B cell (primary cell): ENCODE measurements at regions not wholly inside any gene's neighbourhood (a gene's known extent, or its start where the extent isn't known, plus 50 kb on each side); places are given as distances from the start of the nearest gene placed in this dataset.

Experiments used
- ATAC-seq: fragments of 200-7000 bp; cut with Tn5 transposase; one replicate; pipeline ENCODE4 v1.10.0; 2021; ENCODE audit warnings: low read depth, mild to moderate bottlenecking, moderate number of reproducible peaks, moderate library complexity
- CTCF ChIA-PET: fragments of 350-600 bp; sonication (Branson Sonifier 250); formaldehyde crosslinking; loops from one replicate; lab custom pipeline; 2021; ENCODE audit warnings: antibody characterized with exemption, inconsistent platforms; lab: Charles Lee
- POLR2A ChIA-PET: fragments of 350-600 bp; sonication (Branson Sonifier 250); formaldehyde crosslinking; loops from one replicate; lab custom pipeline; 2021; ENCODE audit warnings: antibody characterized with exemption; lab: Charles Lee
- DNase-seq: peaks from one replicate; pipeline ENCODE4 v3.0.0; 2013
- H2AFZ ChIP-seq: 2 replicates; pipeline ENCODE4 v1.6.1; 2012; ENCODE audit warnings: mild to moderate bottlenecking, low read depth, low read length; ENCODE audit not compliant: insufficient read depth, poor library complexity, severe bottlenecking
- H3K27ac ChIP-seq, 2 donors: 1 replicate in 1 of 2; 2 replicates in 1 of 2; pipeline ENCODE4 v1.5.1; 2012 to 2013; ENCODE audit warnings: low read length in 2 of 2, mild to moderate bottlenecking in 2 of 2, moderate library complexity in 1 of 2
- H3K27me3 ChIP-seq, 4 experiments: fragments of 200-600 bp in 1 of 4; sonication (generic) in 1 of 4; replicated peaks in 1 of 4; 1 replicate in 2 of 4; 2 replicates in 2 of 4; pipeline versions ENCODE4 v1.6.1 to v1.7.0; 2013 to 2016; ENCODE audit warnings: low read length in 3 of 4, mild to moderate bottlenecking in 2 of 4, mixed read lengths in 1 of 4, moderate library complexity in 1 of 4; ENCODE audit not compliant: insufficient read depth in 4 of 4, control insufficient read depth in 3 of 4; ENCODE audit errors: control extremely low read depth in 1 of 4
- H3K36me3 ChIP-seq, 2 experiments: replicated peaks in 1 of 2; 1 replicate in 1 of 2; 2 replicates in 1 of 2; pipeline versions ENCODE4 v1.6.1 to v1.7.1; 2013; ENCODE audit warnings: low read length in 1 of 2; ENCODE audit not compliant: insufficient read depth in 2 of 2, control insufficient read depth in 1 of 2; ENCODE audit errors: control extremely low read depth in 1 of 2, extremely low read depth in 1 of 2
- H3K4me1 ChIP-seq, 2 donors: fragments of 200-600 bp in 1 of 2; sonication (generic) in 1 of 2; 1 replicate in 1 of 2; 2 replicates in 1 of 2; pipeline versions ENCODE4 v1.5.1 to v1.6.1; 2013 to 2017; ENCODE audit warnings: low read length in 2 of 2; ENCODE audit not compliant: control insufficient read depth in 2 of 2, insufficient read depth in 2 of 2
- H3K4me2 ChIP-seq: replicated peaks from 2 replicates; pipeline ENCODE3; 2012; ENCODE audit warnings: mild to moderate bottlenecking, low read depth, low read length; ENCODE audit not compliant: poor library complexity, severe bottlenecking
- H3K4me3 ChIP-seq, 5 experiments: fragments of 200-600 bp in 1 of 5; sonication (generic) in 1 of 5; 1 replicate in 3 of 5; 2 replicates in 2 of 5; pipeline versions ENCODE4 v1.5.1 to v1.7.0; 2011 to 2016; ENCODE audit warnings: low read length in 4 of 5, mild to moderate bottlenecking in 4 of 5, low read depth in 2 of 5, control low read depth in 1 of 5, moderate library complexity in 1 of 5; ENCODE audit not compliant: insufficient read depth in 1 of 5; ENCODE audit errors: control extremely low read depth in 1 of 5, extremely low read depth in 1 of 5
- H3K79me2 ChIP-seq: fragments of 200-600 bp; sonication (generic); one replicate; pipeline ENCODE4 v1.6.0; 2016; ENCODE audit warnings: low read length; ENCODE audit not compliant: control insufficient read depth, insufficient read depth
- H3K9ac ChIP-seq: fragments of 200-600 bp; sonication (generic); 2 replicates; pipeline ENCODE4 v1.6.1; 2017; ENCODE audit warnings: mild to moderate bottlenecking, low read length, moderate library complexity
- H3K9me3 ChIP-seq, 3 donors: one replicate each; pipeline versions ENCODE4 v1.6.1 to v1.7.1; 2013; ENCODE audit warnings: low read length in 2 of 3; ENCODE audit not compliant: control insufficient read depth in 2 of 3, insufficient read depth in 1 of 3; ENCODE audit errors: control extremely low read depth in 1 of 3
- H4K20me1 ChIP-seq: 2 replicates; pipeline ENCODE4 v1.6.0; 2012; ENCODE audit warnings: mild to moderate bottlenecking, low read length; ENCODE audit not compliant: insufficient read depth, control insufficient read depth, poor library complexity, severe bottlenecking
- H3K27ac Mint-ChIP-seq: one replicate; pipeline ENCODE4 v1.8.0; 2021; ENCODE audit warnings: mixed read lengths
- H3K27me3 Mint-ChIP-seq: one replicate; pipeline ENCODE4 v1.8.0; 2021; ENCODE audit warnings: mixed read lengths
- H3K4me1 Mint-ChIP-seq: one replicate; pipeline ENCODE4 v1.8.0; 2021; ENCODE audit warnings: mixed read lengths
- H3K4me3 Mint-ChIP-seq: one replicate; pipeline ENCODE4 v1.8.0; 2021; ENCODE audit warnings: mixed read lengths
- H3K9me3 Mint-ChIP-seq: one replicate; pipeline ENCODE4 v1.8.0; 2022; ENCODE audit warnings: mixed read lengths; ENCODE audit not compliant: insufficient read depth
- CTCF ChIP-seq: fragments of 200-600 bp; IDR thresholded peaks from one replicate; pipeline ENCODE4 v1.8.0; 2022; ENCODE audit warnings: antibody characterized with exemption, mild to moderate bottlenecking
- EZH2 ChIP-seq: IDR thresholded peaks from 2 replicates; pipeline ENCODE4 v1.6.1; 2012; ENCODE audit warnings: borderline replicate concordance, low read depth, mild to moderate bottlenecking, moderate library complexity, low read length; ENCODE audit not compliant: insufficient read depth, poor library complexity, severe bottlenecking
- WGBS: methylation state at CpG from one replicate; pipeline ENCODE4 v1.1.5; 2013; ENCODE audit warnings: missing lambda C conversion rate; ENCODE audit not compliant: insufficient coverage; 5-methylcytosine and 5-hydroxymethylcytosine counted together
- intact Hi-C: fragments of 100-400 bp; cut with micrococcal nuclease; formaldehyde crosslinking; loops from one replicate; pipeline ENCODE4 v1.10.0; 2022

DNA sequence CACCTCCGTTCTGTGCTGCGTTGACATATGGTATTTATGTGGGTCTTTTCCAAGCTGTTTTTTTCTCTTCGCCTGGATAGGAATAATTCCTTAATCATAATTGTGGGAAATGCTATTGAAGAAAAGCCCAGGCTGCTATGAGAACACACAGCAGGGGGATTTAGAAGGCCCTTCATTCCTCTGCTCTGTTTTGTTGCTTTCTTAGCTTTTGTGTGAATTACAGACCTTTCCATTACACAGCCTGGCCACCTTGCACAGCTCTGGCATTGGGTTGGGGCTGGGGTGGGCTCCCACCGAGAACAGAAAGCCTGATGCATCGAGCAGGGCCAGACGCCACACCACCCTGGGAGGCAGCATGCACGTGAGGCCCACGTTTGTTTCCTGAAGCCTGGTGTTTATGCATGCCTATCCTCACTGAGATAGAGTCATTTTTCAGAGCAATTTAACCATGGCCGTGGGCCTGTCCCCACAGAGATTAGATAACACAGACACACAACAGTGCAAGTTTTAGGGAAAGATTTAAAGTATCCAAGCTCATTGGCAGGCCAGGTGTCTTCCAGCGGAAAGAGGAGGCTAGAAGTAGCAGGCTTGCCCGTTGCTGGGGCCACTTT is 287.6 kb upstream of the PWP1 start:
- H3K27me3 Mint-ChIP-seq: no peaks in the 10 kb centered on the region
- intact Hi-C loops: no loop called here
- H4K20me1 ChIP-seq: no peaks in the 10 kb centered on the region
- WGBS: 80% methylated on average over 9 of the region's 11 CpGs
- no peaks in the 10 kb centered on the region for H3K4me1 ChIP-seq
- no peak overlapping the region for H2AFZ ChIP-seq
- ChIA-PET CTCF (no interaction called here), POLR2A (no interaction called here)
- H3K9ac ChIP-seq: no peak overlapping the region
- no peaks in the 10 kb centered on the region for H3K36me3 ChIP-seq
- H3K4me3 ChIP-seq: no peak overlapping the region
- no peaks in the 10 kb centered on the region for H3K9me3 Mint-ChIP-seq
- no peaks in the 10 kb centered on the region for H3K27me3 ChIP-seq
- DNase-seq (no peak), ATAC-seq (no peak)
- H3K4me1 Mint-ChIP-seq: no peaks in the 10 kb centered on the region
- H3K4me3 Mint-ChIP-seq: no peak overlapping the region
- H3K4me2 ChIP-seq: no peak overlapping the region
- no peak overlapping the region for H3K27ac Mint-ChIP-seq
- H3K79me2 ChIP-seq: no peaks in the 10 kb centered on the region
- H3K27ac ChIP-seq: no peak overlapping the region
- H3K9me3 ChIP-seq: peaks cover 0 to 3% (median 0%) of the 10 kb centered on the region in 3 donors
- TF ChIP-seq CTCF (no peak), EZH2 (no peak)

GRCh38 chr12:107399046-107399445 is 286.6 kb upstream of the PWP1 start:
- no peak overlapping the region for H3K27ac ChIP-seq
- ATAC-seq: no peak
- H4K20me1 ChIP-seq: no peaks in the 10 kb centered on the region
- no peak overlapping the region for H2AFZ ChIP-seq
- no peak overlapping the region for H3K4me2 ChIP-seq
- WGBS: 67% methylated on average over 1 of the region's 5 CpGs
- H3K27me3 ChIP-seq: no peaks in the 10 kb centered on the region
- Mint-ChIP-seq H3K27me3 (no peaks in the 10 kb centered on the region), H3K27ac (no peak overlapping the region), H3K4me1 (no peaks in the 10 kb centered on the region), H3K4me3 (no peak overlapping the region), H3K9me3 (no peaks in the 10 kb centered on the region)
- H3K79me2 ChIP-seq: no peaks in the 10 kb centered on the region
- CTCF ChIA-PET: interaction anchor here (0.7 kb wide), 1 partner anchor 209 kb away, joined by 3 read pairs; no protein-coding TSS in a partner anchor
- intact Hi-C loops: no loop called here
- TF ChIP-seq EZH2 (no peak), CTCF (no peak)
- H3K4me3 ChIP-seq: no peak overlapping the region
- POLR2A ChIA-PET: no interaction called here
- H3K9me3 ChIP-seq: peaks cover 0 to 3% (median 0%) of the 10 kb centered on the region in 3 donors
- no peak overlapping the region for H3K9ac ChIP-seq
- H3K36me3 ChIP-seq: no peaks in the 10 kb centered on the region
- H3K4me1 ChIP-seq: no peaks in the 10 kb centered on the region
- DNase-seq: no peak
